GM19395 (cell line): ENCODE measurements at regions not wholly inside any gene's neighbourhood (a gene's known extent, or its start where the extent isn't known, plus 50 kb on each side); places are given as distances from the start of the nearest gene placed in this dataset.
"Not testable (repeated sequence)": the region's sequence is repeated elsewhere in the genome, so short reads cannot be mapped to it uniquely, and the experiment has no call there.

Source experiments
- ATAC-seq: cut with Tn5 transposase; IDR thresholded peaks from one replicate; pipeline ENCODE4 v1.9.1; 2021; ENCODE audit warnings: mild to moderate bottlenecking, moderate library complexity; ENCODE audit not compliant: unreplicated experiment

GRCh38 chr2:34291076-34291475 is 692.0 kb upstream of the FAM98A start:
- peak; percentile 90 for ATAC-seq

- ATAC-seq, result no peak
Observed at GRCh38 chr2:34288016-34288415, 688.9 kb upstream of the FAM98A start.

- no peak for ATAC-seq
Observed at GRCh38 chr2:34280606-34281005, 681.5 kb upstream of the FAM98A start.

- peak; percentile 60 for ATAC-seq
Observed at GRCh38 chr2:34266908-34267697, 668.0 kb upstream of the FAM98A start.

- ATAC-seq, result no peak
Observed at GRCh38 chr2:34261701-34262100, 662.6 kb upstream of the FAM98A start.

GRCh38 chr2:34254272-34254878 is 655.3 kb upstream of the FAM98A start:
- no peak for ATAC-seq

GRCh38 chr2:34252111-34252510 is 653.0 kb upstream of the FAM98A start:
- no peak for ATAC-seq

GRCh38 chr2:34251578-34251977 is 652.5 kb upstream of the FAM98A start:
- ATAC-seq, result no peak

- ATAC-seq, result no peak
Observed at GRCh38 chr2:34244195-34244594, 645.1 kb upstream of the FAM98A start.

GRCh38 chr2:34242763-34243123 is 643.6 kb upstream of the FAM98A start:
- ATAC-seq, result no peak

GRCh38 chr2:34241905-34242762 is 643.0 kb upstream of the FAM98A start:
- ATAC-seq, result no peak

GRCh38 chr2:34239511-34239910 is 640.4 kb upstream of the FAM98A start:
- no peak for ATAC-seq

- no peak for ATAC-seq
Observed at GRCh38 chr2:34234823-34235222, 635.7 kb upstream of the FAM98A start.

GRCh38 chr2:34229998-34230397 is 630.9 kb upstream of the FAM98A start:
- ATAC-seq, result no peak

GRCh38 chr2:34215174-34215573 is 616.1 kb upstream of the FAM98A start:
- ATAC-seq, result no peak

GRCh38 chr2:34210382-34210781 is 611.3 kb upstream of the FAM98A start:
- ATAC-seq, result not testable (repeated sequence)

GRCh38 chr2:34204560-34204959 is 605.5 kb upstream of the FAM98A start:
- no peak for ATAC-seq

- no peak for ATAC-seq
Observed at GRCh38 chr2:34201099-34201498, 602.0 kb upstream of the FAM98A start.

GRCh38 chr2:34199971-34200370 is 600.9 kb upstream of the FAM98A start:
- ATAC-seq, result no peak

GRCh38 chr2:34193164-34193563 is 594.1 kb upstream of the FAM98A start:
- no peak for ATAC-seq

GRCh38 chr2:34188464-34189303 is 589.6 kb upstream of the FAM98A start:
- ATAC-seq, result no peak
